ENCODE measurements at regions not wholly inside any gene's neighbourhood (a gene's known extent, or its start where the extent isn't known, plus 50 kb on each side); places are given as distances from the start of the nearest gene placed in this dataset.

- H3K79me2 ChIP-seq (ENCODE audit: low read depth): no peaks in the 10 kb centered on the region
- no peak overlapping the region for H2AFZ ChIP-seq
- no TSS peak for BruUV-seq (replicated peaks)
- H3K9me3 ChIP-seq (ENCODE audit: insufficient read depth, low read depth): no peaks in the 10 kb centered on the region
- H3K9me2 ChIP-seq (ENCODE audit: insufficient read depth): no peaks in the 10 kb centered on the region
- DNase-seq: no peak
- H3F3A ChIP-seq (ENCODE audit: insufficient read depth, low read depth): no peaks in the 10 kb centered on the region
- H3K27me3 ChIP-seq (ENCODE audit: insufficient read depth, low read depth): no peaks in the 10 kb centered on the region
- ChIA-PET POLR2A (ENCODE audit: unreplicated experiment) (no interaction called here), CTCF (no interaction called here)
- H3K4me1 ChIP-seq (replicated peaks; ENCODE audit: insufficient read depth): no peaks in the 10 kb centered on the region
- TF ChIP-seq CTCF (conservative IDR thresholded peaks at IDR 0.05) (no peak), EZH2 (IDR thresholded peaks at IDR 0.05; ENCODE audit: low read depth) (no peak)
- no peak overlapping the region for H3K4me2 ChIP-seq
- intact Hi-C loops (cut with micrococcal nuclease; ENCODE audit: unreplicated experiment): no loop called here
- H3K36me3 ChIP-seq (ENCODE audit: low read depth): no peaks in the 10 kb centered on the region
- no peak overlapping the region for H3K27ac ChIP-seq
- no peak overlapping the region for H3K4me3 ChIP-seq
- H4K20me1 ChIP-seq (ENCODE audit: insufficient read depth): no peaks in the 10 kb centered on the region
Observed at GRCh38 chr13:47481536-47481935, 519.5 kb downstream of the SUCLA2 start.

- H3K4me1 ChIP-seq (replicated peaks; ENCODE audit: insufficient read depth): no peaks in the 10 kb centered on the region
- no peak overlapping the region for H3K27ac ChIP-seq
- no peaks in the 10 kb centered on the region for H3K79me2 ChIP-seq (ENCODE audit: low read depth)
- H3K4me3 ChIP-seq: no peak overlapping the region
- no peak overlapping the region for H3K4me2 ChIP-seq
- H2AFZ ChIP-seq: no peak overlapping the region
- no peaks in the 10 kb centered on the region for H3K27me3 ChIP-seq (ENCODE audit: insufficient read depth, low read depth)
- intact Hi-C loops (cut with micrococcal nuclease; ENCODE audit: unreplicated experiment): no loop called here
- ChIA-PET CTCF (no interaction called here), POLR2A (ENCODE audit: unreplicated experiment) (no interaction called here)
- DNase-seq: no peak
- TF ChIP-seq CTCF (conservative IDR thresholded peaks at IDR 0.05): no peak
- no peak for TF ChIP-seq EZH2 (IDR thresholded peaks at IDR 0.05; ENCODE audit: low read depth)
- no peaks in the 10 kb centered on the region for H3K9me2 ChIP-seq (ENCODE audit: insufficient read depth)
- H3K36me3 ChIP-seq (ENCODE audit: low read depth): no peaks in the 10 kb centered on the region
- no peaks in the 10 kb centered on the region for H3F3A ChIP-seq (ENCODE audit: insufficient read depth, low read depth)
- H3K9me3 ChIP-seq (ENCODE audit: insufficient read depth, low read depth): no peaks in the 10 kb centered on the region
- no TSS peak for BruUV-seq (replicated peaks)
- no peaks in the 10 kb centered on the region for H4K20me1 ChIP-seq (ENCODE audit: insufficient read depth)
Observed at GRCh38 chr13:47480951-47481350, 520.1 kb downstream of the SUCLA2 start.

GRCh38 chr13:47480121-47480520, 521.0 kb downstream of the SUCLA2 start:
- Histone ChIP-seq H2AFZ (no peak overlapping the region), H3K4me3 (no peak overlapping the region), H3K79me2 (ENCODE audit: low read depth) (no peaks in the 10 kb centered on the region), H3K9me3 (ENCODE audit: insufficient read depth, low read depth) (no peaks in the 10 kb centered on the region), H3K27me3 (ENCODE audit: insufficient read depth, low read depth) (no peaks in the 10 kb centered on the region), H3K36me3 (ENCODE audit: low read depth) (no peaks in the 10 kb centered on the region), H3F3A (ENCODE audit: insufficient read depth, low read depth) (no peaks in the 10 kb centered on the region), H3K4me2 (no peak overlapping the region), H3K9me2 (ENCODE audit: insufficient read depth) (no peaks in the 10 kb centered on the region), H3K27ac (no peak overlapping the region), H3K4me1 (replicated peaks; ENCODE audit: insufficient read depth) (no peaks in the 10 kb centered on the region), H4K20me1 (ENCODE audit: insufficient read depth) (no peaks in the 10 kb centered on the region)
- TF ChIP-seq CTCF (conservative IDR thresholded peaks at IDR 0.05) (no peak), EZH2 (IDR thresholded peaks at IDR 0.05; ENCODE audit: low read depth) (no peak)
- CTCF ChIA-PET: no interaction called here
- POLR2A ChIA-PET (ENCODE audit: unreplicated experiment): no interaction called here
- BruUV-seq (replicated peaks): no TSS peak
- intact Hi-C loops (cut with micrococcal nuclease; ENCODE audit: unreplicated experiment): no loop called here
- DNase-seq: no peak

All from PC-9 (cell line).